ENCODE measurements at regions not wholly inside any gene's neighbourhood (a gene's known extent, or its start where the extent isn't known, plus 50 kb on each side); places are given as distances from the start of the nearest gene placed in this dataset.

DNA sequence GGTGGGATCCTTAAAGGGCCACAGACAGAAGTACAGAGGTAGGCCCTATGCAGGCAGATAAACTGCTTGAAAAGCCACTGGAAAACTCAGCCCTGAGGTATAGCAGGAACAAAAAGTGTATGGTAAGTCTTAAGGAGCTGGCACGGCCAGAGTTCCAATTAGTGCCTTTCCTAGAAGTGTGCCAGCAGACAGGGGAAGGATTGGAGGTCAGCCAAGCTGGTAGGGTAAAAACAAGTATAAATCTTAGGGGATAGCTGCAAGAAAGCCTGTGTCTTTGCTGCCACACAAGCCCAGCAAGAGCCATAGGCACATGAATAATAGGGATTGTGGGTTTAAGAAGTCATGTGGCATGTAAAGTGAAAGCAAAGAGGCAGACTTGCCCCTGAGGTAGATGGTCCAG is 582.5 kb downstream of the PLOD2 start:
- H3K4me3 ChIP-seq (ENCODE audit: low read depth, low read length) = no peak overlapping the region
- ChIA-PET POLR2A (no interaction called here), CTCF (no interaction called here)
- no peak for DNase-seq (ENCODE audit: low read depth, low spot score)
- no peak for TF ChIP-seq CTCF (IDR thresholded peaks at IDR 0.05; ENCODE audit: insufficient read depth, low read length, missing control alignments)

DNA sequence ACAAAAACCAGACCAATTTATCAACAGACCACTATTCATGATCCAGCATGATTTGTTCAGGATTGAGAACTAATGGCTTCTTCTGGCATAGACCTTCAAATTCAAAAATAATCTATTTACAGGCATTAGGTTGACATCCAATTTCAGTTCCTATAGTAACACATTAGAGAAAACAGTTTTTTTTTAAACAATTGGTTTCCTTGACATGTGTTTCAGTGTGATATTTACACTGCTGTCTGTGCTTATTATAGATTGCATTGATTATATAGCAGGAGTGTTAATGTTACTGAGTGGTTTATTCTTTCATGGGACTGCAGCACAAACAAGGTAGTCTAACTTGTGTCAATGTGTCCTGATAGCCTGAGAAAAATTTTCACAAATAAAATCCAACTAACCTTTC is 579.3 kb downstream of the PLOD2 start:
- ChIA-PET POLR2A (no interaction called here), CTCF (no interaction called here)
- H3K4me3 ChIP-seq (ENCODE audit: low read depth, low read length) = no peak overlapping the region
- no peak for TF ChIP-seq CTCF (IDR thresholded peaks at IDR 0.05; ENCODE audit: insufficient read depth, low read length, missing control alignments)
- DNase-seq (ENCODE audit: low read depth, low spot score) = no peak

GRCh38 chr3:145604851-145605250 is 556.1 kb downstream of the PLOD2 start:
- H3K4me3 ChIP-seq (ENCODE audit: low read depth, low read length) = no peak overlapping the region
- TF ChIP-seq CTCF (IDR thresholded peaks at IDR 0.05; ENCODE audit: insufficient read depth, low read length, missing control alignments) = no peak
- CTCF ChIA-PET = no interaction called here
- POLR2A ChIA-PET = no interaction called here
- DNase-seq (ENCODE audit: low read depth, low spot score) = no peak

DNA sequence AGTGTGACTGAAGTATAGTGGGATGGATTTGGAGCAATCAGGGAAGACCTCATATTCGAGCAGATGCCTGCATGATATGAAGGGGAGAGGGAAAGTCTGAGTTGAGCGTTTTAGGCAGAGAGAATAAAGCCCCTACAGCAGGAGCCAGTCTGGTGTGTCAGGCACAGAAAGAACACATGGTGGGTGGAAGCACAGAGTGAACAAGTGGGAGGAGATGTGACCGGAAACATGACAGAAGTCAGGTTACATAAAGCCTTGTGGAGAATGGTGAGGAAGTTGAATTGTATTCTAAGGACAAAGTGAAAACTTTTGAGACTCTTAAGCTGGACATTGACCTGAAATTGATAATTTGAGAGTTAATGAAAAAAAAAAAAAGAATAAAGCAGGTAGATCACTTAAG is 541.0 kb downstream of the PLOD2 start:
- TF ChIP-seq CTCF (IDR thresholded peaks at IDR 0.05; ENCODE audit: insufficient read depth, low read length, missing control alignments) = no peak
- POLR2A ChIA-PET = no interaction called here
- no peak for DNase-seq (ENCODE audit: low read depth, low spot score)

GRCh38 chr3:145620486-145620885 is 540.5 kb downstream of the PLOD2 start:
- no peak overlapping the region for H3K4me3 ChIP-seq (ENCODE audit: low read depth, low read length)
- no peak for DNase-seq (ENCODE audit: low read depth, low spot score)
- TF ChIP-seq CTCF (IDR thresholded peaks at IDR 0.05; ENCODE audit: insufficient read depth, low read length, missing control alignments) = no peak
- CTCF ChIA-PET = no interaction called here
- POLR2A ChIA-PET = no interaction called here

More for the DNA sequence above, 541.0 kb downstream of the PLOD2 start:
- CTCF ChIA-PET = no interaction called here
- H3K4me3 ChIP-seq (ENCODE audit: low read depth, low read length) = no peak overlapping the region

GRCh38 chr3:145623349-145623748 is 537.6 kb downstream of the PLOD2 start:
- no peak overlapping the region for H3K4me3 ChIP-seq (ENCODE audit: low read depth, low read length)
- POLR2A ChIA-PET = no interaction called here
- CTCF ChIA-PET = no interaction called here
- TF ChIP-seq CTCF (IDR thresholded peaks at IDR 0.05; ENCODE audit: insufficient read depth, low read length, missing control alignments) = no peak
- DNase-seq (ENCODE audit: low read depth, low spot score) = no peak

Measured in AG04449 (cell line).